ENCODE measurements at regions not wholly inside any gene's neighbourhood (a gene's known extent, or its start where the extent isn't known, plus 50 kb on each side); places are given as distances from the start of the nearest gene placed in this dataset.

DNA sequence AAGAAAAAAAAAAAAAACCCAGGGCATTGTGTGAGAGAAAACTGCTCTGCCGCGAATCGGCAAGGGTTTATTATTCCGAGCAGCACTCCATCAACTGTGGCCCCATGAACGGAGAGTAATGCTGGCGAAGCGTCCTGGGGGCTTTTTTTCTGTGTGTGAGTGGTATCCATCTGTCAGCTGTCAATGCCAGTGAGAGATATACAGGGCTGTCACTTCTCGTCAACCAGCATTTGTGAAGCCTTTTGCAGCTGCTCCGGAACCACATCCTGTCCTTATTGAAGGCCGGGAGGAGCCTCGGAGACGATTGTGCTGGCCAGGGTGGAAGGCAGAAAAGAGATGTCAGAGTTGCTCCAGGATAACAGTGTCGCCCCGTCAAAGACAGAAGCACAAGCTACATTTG lies 356.9 kb upstream of the SMIM21 start:
- peak overlapping the region; percentile 48 for H3K9ac ChIP-seq (ENCODE audit: low read length)
- H3K27me3 ChIP-seq (ENCODE audit: insufficient read depth, low read length) = peaks cover 3% of the 10 kb centered on the region
- no peak overlapping the region for H3K27ac Mint-ChIP-seq (ENCODE audit: unreplicated experiment)
- peak overlapping the region; percentile 61 for H3K4me3 ChIP-seq (ENCODE audit: insufficient read depth, low read depth, low read length)
- TF ChIP-seq EZH2 (IDR thresholded peaks at IDR 0.05; ENCODE audit: insufficient read depth, low read length) = no peak
- TF ChIP-seq, protein P1, sequence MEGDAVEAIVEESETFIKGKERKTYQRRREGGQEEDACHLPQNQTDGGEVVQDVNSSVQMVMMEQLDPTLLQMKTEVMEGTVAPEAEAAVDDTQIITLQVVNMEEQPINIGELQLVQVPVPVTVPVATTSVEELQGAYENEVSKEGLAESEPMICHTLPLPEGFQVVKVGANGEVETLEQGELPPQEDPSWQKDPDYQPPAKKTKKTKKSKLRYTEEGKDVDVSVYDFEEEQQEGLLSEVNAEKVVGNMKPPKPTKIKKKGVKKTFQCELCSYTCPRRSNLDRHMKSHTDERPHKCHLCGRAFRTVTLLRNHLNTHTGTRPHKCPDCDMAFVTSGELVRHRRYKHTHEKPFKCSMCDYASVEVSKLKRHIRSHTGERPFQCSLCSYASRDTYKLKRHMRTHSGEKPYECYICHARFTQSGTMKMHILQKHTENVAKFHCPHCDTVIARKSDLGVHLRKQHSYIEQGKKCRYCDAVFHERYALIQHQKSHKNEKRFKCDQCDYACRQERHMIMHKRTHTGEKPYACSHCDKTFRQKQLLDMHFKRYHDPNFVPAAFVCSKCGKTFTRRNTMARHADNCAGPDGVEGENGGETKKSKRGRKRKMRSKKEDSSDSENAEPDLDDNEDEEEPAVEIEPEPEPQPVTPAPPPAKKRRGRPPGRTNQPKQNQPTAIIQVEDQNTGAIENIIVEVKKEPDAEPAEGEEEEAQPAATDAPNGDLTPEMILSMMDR (IDR thresholded peaks at IDR 0.05; ENCODE audit: insufficient read depth, low read depth, low read length) = no peak
- H3K9me3 ChIP-seq (ENCODE audit: insufficient read depth, low read depth, low read length) = no peaks in the 10 kb centered on the region
- H3K4me1 Mint-ChIP-seq (ENCODE audit: low read depth, unreplicated experiment) = no peaks in the 10 kb centered on the region
- H3K27ac ChIP-seq (ENCODE audit: low read depth, low read length) = no peak overlapping the region
- peak overlapping the region; percentile 90 for H2AFZ ChIP-seq (ENCODE audit: low read depth, low read length)
- FAIRE-seq (no peak), DNase-seq (ENCODE audit: low read depth) (no peak)
- peaks cover 16% of the 10 kb centered on the region for H3K27me3 Mint-ChIP-seq (ENCODE audit: low read depth, unreplicated experiment)
- no peaks in the 10 kb centered on the region for H4K20me1 ChIP-seq (ENCODE audit: insufficient read depth, low read length)
- no peaks in the 10 kb centered on the region for H3K36me3 Mint-ChIP-seq (ENCODE audit: low read depth, unreplicated experiment)
- H3K36me3 ChIP-seq (ENCODE audit: insufficient read depth, low read length) = no peaks in the 10 kb centered on the region
- no peak overlapping the region for H3K4me3 Mint-ChIP-seq (ENCODE audit: unreplicated experiment)
- no peaks in the 10 kb centered on the region for H3K9me3 Mint-ChIP-seq (ENCODE audit: unreplicated experiment)
- H3K79me2 ChIP-seq (ENCODE audit: insufficient read depth, low read length) = no peaks in the 10 kb centered on the region
- H3K4me2 ChIP-seq (ENCODE audit: low read length) = peak overlapping the region; percentile 91
- no peaks in the 10 kb centered on the region for H3K4me1 ChIP-seq (ENCODE audit: insufficient read depth, low read length)

DNA sequence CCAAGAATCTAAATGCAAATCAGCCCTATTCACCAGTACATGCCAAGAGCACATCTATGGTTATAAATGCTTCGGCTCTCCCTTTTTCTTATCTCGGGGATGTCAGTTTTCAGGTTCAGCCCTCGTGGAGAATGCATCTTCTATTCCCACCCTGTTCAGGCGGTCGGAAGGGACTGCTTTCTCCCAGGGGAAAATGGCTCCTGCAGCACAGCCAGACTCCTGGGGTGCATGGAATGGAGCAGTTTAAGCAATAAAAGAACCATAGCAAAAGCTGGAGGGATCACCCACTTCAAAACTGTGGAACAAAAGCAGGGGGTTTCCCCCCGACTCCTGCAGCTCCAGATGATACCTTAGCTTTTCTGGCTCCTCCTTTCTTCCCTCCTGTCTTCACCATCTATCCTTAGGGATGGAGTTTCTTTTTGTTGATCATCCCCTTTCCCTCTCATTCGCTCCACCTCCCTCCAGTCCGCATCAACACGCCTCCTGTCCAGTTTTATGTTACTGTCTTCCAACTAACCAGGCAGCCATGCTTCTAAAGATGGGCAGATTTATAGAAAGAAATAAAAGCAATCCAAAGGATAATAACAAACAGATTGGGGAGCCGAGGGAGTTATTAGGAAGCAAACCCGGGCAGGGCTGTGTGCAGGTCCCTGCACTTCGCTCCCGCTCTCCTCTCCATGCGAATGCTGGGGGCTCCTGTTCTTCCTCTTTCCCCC lies 356.2 kb upstream of the SMIM21 start:
- Histone ChIP-seq H3K9me3 (ENCODE audit: insufficient read depth, low read depth, low read length) (no peaks in the 10 kb centered on the region), H3K4me2 (ENCODE audit: low read length) (peak overlapping the region; percentile 91), H3K27me3 (ENCODE audit: insufficient read depth, low read length) (peaks cover 3% of the 10 kb centered on the region), H3K4me1 (ENCODE audit: insufficient read depth, low read length) (no peaks in the 10 kb centered on the region), H3K4me3 (ENCODE audit: insufficient read depth, low read depth, low read length) (peak overlapping the region; percentile 61), H2AFZ (ENCODE audit: low read depth, low read length) (peak overlapping the region; percentile 90), H4K20me1 (ENCODE audit: insufficient read depth, low read length) (no peaks in the 10 kb centered on the region), H3K9ac (ENCODE audit: low read length) (peak overlapping the region; percentile 48), H3K27ac (ENCODE audit: low read depth, low read length) (no peak overlapping the region), H3K36me3 (ENCODE audit: insufficient read depth, low read length) (no peaks in the 10 kb centered on the region), H3K79me2 (ENCODE audit: insufficient read depth, low read length) (no peaks in the 10 kb centered on the region)
- TF ChIP-seq, protein P1 (IDR thresholded peaks at IDR 0.05; ENCODE audit: insufficient read depth, low read depth, low read length) = no peak
- TF ChIP-seq EZH2 (IDR thresholded peaks at IDR 0.05; ENCODE audit: insufficient read depth, low read length) = no peak
- DNase-seq (ENCODE audit: low read depth) (no peak), FAIRE-seq (no peak)
- H3K27me3 Mint-ChIP-seq (ENCODE audit: low read depth, unreplicated experiment) = peaks cover 21% of the 10 kb centered on the region
- H3K27ac Mint-ChIP-seq (ENCODE audit: unreplicated experiment) = no peak overlapping the region
- H3K36me3 Mint-ChIP-seq (ENCODE audit: low read depth, unreplicated experiment) = no peaks in the 10 kb centered on the region
- H3K9me3 Mint-ChIP-seq (ENCODE audit: unreplicated experiment) = no peaks in the 10 kb centered on the region
- no peaks in the 10 kb centered on the region for H3K4me1 Mint-ChIP-seq (ENCODE audit: low read depth, unreplicated experiment)
- no peak overlapping the region for H3K4me3 Mint-ChIP-seq (ENCODE audit: unreplicated experiment)

DNA sequence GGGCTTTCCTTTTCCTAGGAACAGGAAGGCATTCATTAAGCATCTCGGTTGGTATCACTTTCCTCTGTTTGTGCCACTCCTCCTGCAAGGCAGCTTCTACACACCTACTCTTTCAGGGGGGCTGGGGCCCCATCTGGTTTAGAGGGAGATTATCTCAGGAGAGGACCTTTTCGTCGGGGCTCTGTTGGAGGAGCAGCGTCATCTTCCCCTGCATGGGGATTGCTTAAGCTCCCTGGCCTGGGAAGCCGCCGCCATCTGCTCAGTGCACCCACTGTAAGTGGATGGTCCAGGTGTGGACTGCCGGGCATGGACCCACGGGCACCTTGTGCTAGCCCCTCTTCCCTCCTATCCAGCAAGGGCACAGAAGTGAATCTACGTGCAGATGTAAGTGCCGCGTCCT lies 355.3 kb upstream of the SMIM21 start:
- Histone ChIP-seq H3K36me3 (ENCODE audit: insufficient read depth, low read length) (no peaks in the 10 kb centered on the region), H4K20me1 (ENCODE audit: insufficient read depth, low read length) (no peaks in the 10 kb centered on the region), H3K4me3 (ENCODE audit: insufficient read depth, low read depth, low read length) (no peak overlapping the region), H2AFZ (ENCODE audit: low read depth, low read length) (no peak overlapping the region), H3K4me2 (ENCODE audit: low read length) (no peak overlapping the region), H3K9ac (ENCODE audit: low read length) (no peak overlapping the region), H3K27me3 (ENCODE audit: insufficient read depth, low read length) (peaks cover 3% of the 10 kb centered on the region), H3K9me3 (ENCODE audit: insufficient read depth, low read depth, low read length) (no peaks in the 10 kb centered on the region), H3K27ac (ENCODE audit: low read depth, low read length) (no peak overlapping the region), H3K79me2 (ENCODE audit: insufficient read depth, low read length) (no peaks in the 10 kb centered on the region), H3K4me1 (ENCODE audit: insufficient read depth, low read length) (no peaks in the 10 kb centered on the region)
- Mint-ChIP-seq H3K9me3 (ENCODE audit: unreplicated experiment) (no peaks in the 10 kb centered on the region), H3K4me3 (ENCODE audit: unreplicated experiment) (no peak overlapping the region), H3K27ac (ENCODE audit: unreplicated experiment) (no peak overlapping the region), H3K27me3 (ENCODE audit: low read depth, unreplicated experiment) (peaks cover 22% of the 10 kb centered on the region), H3K4me1 (ENCODE audit: low read depth, unreplicated experiment) (no peaks in the 10 kb centered on the region), H3K36me3 (ENCODE audit: low read depth, unreplicated experiment) (no peaks in the 10 kb centered on the region)
- no peak for FAIRE-seq
- no peak for TF ChIP-seq EZH2 (IDR thresholded peaks at IDR 0.05; ENCODE audit: insufficient read depth, low read length)
- TF ChIP-seq, protein P1 (IDR thresholded peaks at IDR 0.05; ENCODE audit: insufficient read depth, low read depth, low read length) = no peak
- DNase-seq (ENCODE audit: low read depth) = no peak

Data from astrocyte (in vitro differentiated cells and primary cell).